GM10248 (cell line): ENCODE measurements at regions not wholly inside any gene's neighbourhood (a gene's known extent, or its start where the extent isn't known, plus 50 kb on each side); places are given as distances from the start of the nearest gene placed in this dataset.

Experiments
- CTCF ChIA-PET: fragments of 300-600 bp; sonication (Branson Sonifier 250); formaldehyde crosslinking; extraction: SDS; loops from one replicate; lab custom pipeline; 2021; ENCODE audit warnings: antibody characterized with exemption; lab: Yijun Ruan, JAX
- POLR2A ChIA-PET: fragments of 350-650 bp; sonication (Branson Sonifier 250); formaldehyde crosslinking; extraction: SDS; loops from one replicate; lab custom pipeline; 2020; ENCODE audit warnings: antibody characterized with exemption; lab: Yijun Ruan, JAX
- DNase-seq: peaks from one replicate; pipeline ENCODE4 v3.0.0; 2012; ENCODE audit errors: extremely low spot score
- TF ChIP-seq, protein P1 (sequence below): IDR thresholded peaks from 2 replicates; pipeline ENCODE4 v1.5.1; 2012; ENCODE audit warnings: mild to moderate bottlenecking, low read depth; ENCODE audit errors: extremely low read depth, missing control alignments, control extremely low read depth

DNA sequence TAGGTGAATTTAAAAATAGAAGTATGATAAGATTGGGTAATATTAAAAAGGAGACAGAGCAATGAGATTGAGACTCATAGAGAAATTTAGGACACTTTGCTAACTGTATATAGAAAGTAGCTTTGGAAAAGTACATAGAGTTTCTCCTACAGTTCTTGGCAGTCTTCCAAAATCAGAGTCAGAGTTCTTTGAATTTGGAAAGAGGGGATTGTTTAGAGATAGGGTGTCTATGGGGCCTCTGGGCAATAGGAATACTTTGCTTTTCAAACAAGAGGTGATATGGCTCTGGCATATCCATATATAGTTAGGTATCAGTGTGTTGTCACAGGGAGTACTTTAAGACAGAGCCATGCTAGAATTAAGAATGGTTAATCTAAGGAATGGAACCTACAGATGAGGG, 477.1 kb upstream of the KCNMB2 start:
- no peak for DNase-seq
- TF ChIP-seq, protein P1, sequence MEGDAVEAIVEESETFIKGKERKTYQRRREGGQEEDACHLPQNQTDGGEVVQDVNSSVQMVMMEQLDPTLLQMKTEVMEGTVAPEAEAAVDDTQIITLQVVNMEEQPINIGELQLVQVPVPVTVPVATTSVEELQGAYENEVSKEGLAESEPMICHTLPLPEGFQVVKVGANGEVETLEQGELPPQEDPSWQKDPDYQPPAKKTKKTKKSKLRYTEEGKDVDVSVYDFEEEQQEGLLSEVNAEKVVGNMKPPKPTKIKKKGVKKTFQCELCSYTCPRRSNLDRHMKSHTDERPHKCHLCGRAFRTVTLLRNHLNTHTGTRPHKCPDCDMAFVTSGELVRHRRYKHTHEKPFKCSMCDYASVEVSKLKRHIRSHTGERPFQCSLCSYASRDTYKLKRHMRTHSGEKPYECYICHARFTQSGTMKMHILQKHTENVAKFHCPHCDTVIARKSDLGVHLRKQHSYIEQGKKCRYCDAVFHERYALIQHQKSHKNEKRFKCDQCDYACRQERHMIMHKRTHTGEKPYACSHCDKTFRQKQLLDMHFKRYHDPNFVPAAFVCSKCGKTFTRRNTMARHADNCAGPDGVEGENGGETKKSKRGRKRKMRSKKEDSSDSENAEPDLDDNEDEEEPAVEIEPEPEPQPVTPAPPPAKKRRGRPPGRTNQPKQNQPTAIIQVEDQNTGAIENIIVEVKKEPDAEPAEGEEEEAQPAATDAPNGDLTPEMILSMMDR = no peak
- CTCF ChIA-PET = no interaction called here
- POLR2A ChIA-PET = no interaction called here

DNA sequence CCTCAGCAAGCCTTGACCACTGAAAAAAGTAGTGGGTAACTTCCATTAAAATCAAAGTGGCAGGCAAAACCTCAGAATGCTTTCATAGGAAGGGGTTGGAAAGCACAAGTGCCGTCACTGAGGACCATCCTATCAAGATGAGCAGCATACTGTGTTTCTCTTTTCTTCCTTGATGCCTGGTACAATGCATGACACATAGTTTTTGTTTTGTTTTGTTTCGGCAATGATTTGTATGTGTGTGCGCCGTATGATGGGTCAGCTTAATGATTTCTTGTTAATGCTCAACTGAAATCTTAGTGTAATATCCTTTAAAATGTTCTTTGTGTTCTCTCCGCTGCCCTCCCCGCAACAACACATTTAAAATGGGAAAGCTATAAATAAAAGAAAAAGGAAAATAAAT, 476.4 kb upstream of the KCNMB2 start:
- TF ChIP-seq, protein P1 = no peak
- no peak for DNase-seq
- POLR2A ChIA-PET = no interaction called here
- CTCF ChIA-PET = interaction anchor here (1.3 kb wide), 1 partner anchor 21 kb away, joined by 3 read pairs; no protein-coding TSS in a partner anchor

DNA sequence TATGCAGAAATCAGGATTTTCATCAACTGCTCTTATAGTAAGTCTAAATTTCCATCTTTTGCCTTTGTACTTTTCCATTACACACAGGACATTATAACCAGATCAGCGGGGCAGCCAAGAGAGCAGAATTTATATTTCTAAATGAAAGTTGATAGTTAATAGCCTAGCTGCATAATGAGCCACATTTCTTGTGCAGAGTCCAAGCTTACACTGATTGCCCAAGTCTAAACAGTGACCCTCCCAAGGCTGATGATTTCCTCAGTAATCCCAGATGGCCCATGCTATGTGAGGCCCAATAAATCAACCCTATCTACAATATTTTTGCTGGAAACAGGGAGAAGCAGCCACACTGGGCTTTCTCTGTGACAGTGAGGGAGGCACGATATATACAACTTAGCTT, 475.8 kb upstream of the KCNMB2 start:
- no peak for DNase-seq
- TF ChIP-seq, protein P1 = no peak
- ChIA-PET CTCF (interaction anchor here (1.3 kb wide), 1 partner anchor 21 kb away, joined by 3 read pairs; no protein-coding TSS in a partner anchor), POLR2A (no interaction called here)

- ChIA-PET POLR2A (no interaction called here), CTCF (interaction anchor here (0.5 kb wide), 1 partner anchor 17 kb away, joined by 3 read pairs; no protein-coding TSS in a partner anchor)
- no peak for DNase-seq
- TF ChIP-seq, protein P1 = no peak
These were observed 474.1 kb upstream of the KCNMB2 start for GRCh38 chr3:178062126-178062525.

GRCh38 chr3:178063461-178063860, 472.8 kb upstream of the KCNMB2 start:
- TF ChIP-seq, protein P1 = no peak
- POLR2A ChIA-PET = no interaction called here
- CTCF ChIA-PET = interaction anchor here (0.9 kb wide), 1 partner anchor 10 kb away, joined by 3 read pairs; no protein-coding TSS in a partner anchor
- DNase-seq = no peak

- ChIA-PET POLR2A (no interaction called here), CTCF (interaction anchor here (2.2 kb wide), 1 partner anchor 11 kb away, joined by 7 read pairs; no protein-coding TSS in a partner anchor)
- TF ChIP-seq, protein P1 = no peak
- no peak for DNase-seq
These were observed 468.5 kb upstream of the KCNMB2 start for GRCh38 chr3:178067721-178068120.
